ENCODE measurements at regions not wholly inside any gene's neighbourhood (a gene's known extent, or its start where the extent isn't known, plus 50 kb on each side); places are given as distances from the start of the nearest gene placed in this dataset.

- no peaks in the 10 kb centered on the region for H3K36me3 Mint-ChIP-seq
- Histone ChIP-seq H3K27me3 (ENCODE audit: insufficient read depth, low read length) (no peaks in the 10 kb centered on the region), H3K36me3 (ENCODE audit: insufficient read depth, low read length) (no peaks in the 10 kb centered on the region), H3K27ac (ENCODE audit: low read depth, low read length) (no peak overlapping the region), H3K9me3 (ENCODE audit: control insufficient read depth in 1 of 2, low read length in 2 of 2) (no peaks in the 10 kb centered on the region), H3K4me3 (ENCODE audit: low read length in 2 of 2) (no peak overlapping the region), H3K4me1 (ENCODE audit: insufficient read depth, low read length) (no peaks in the 10 kb centered on the region)
- H3K4me1 Mint-ChIP-seq = no peaks in the 10 kb centered on the region
- ChIA-PET CTCF (ENCODE audit: partially characterized antibody) (no interaction called here), POLR2A (ENCODE audit: partially characterized antibody) (no interaction called here)
- intact Hi-C loops (cut with micrococcal nuclease) = no loop called here
- H3K4me3 Mint-ChIP-seq = no peak overlapping the region
- peaks cover 0 to 3% (median 0%) of the 10 kb centered on the region in 8 donors for H3K9me3 Mint-ChIP-seq
- no peak for DNase-seq
- H3K27me3 Mint-ChIP-seq = peaks cover 9 to 15% of the 10 kb centered on the region in 2 donors
- no peak overlapping the region for H3K27ac Mint-ChIP-seq
Observed at GRCh38 chr5:74288038-74288437, 352.5 kb downstream of the ENC1 start.

GRCh38 chr5:74286734-74287695, 353.5 kb downstream of the ENC1 start:
- no peak for DNase-seq
- no peak overlapping the region for H3K27ac Mint-ChIP-seq
- Histone ChIP-seq H3K4me1 (ENCODE audit: insufficient read depth, low read length) (no peaks in the 10 kb centered on the region), H3K27ac (ENCODE audit: low read depth, low read length) (no peak overlapping the region), H3K36me3 (ENCODE audit: insufficient read depth, low read length) (no peaks in the 10 kb centered on the region), H3K27me3 (ENCODE audit: insufficient read depth, low read length) (no peaks in the 10 kb centered on the region), H3K9me3 (ENCODE audit: control insufficient read depth in 1 of 2, low read length in 2 of 2) (no peaks in the 10 kb centered on the region), H3K4me3 (ENCODE audit: low read length in 2 of 2) (no peak overlapping the region)
- no peaks in the 10 kb centered on the region for H3K4me1 Mint-ChIP-seq
- ChIA-PET POLR2A (ENCODE audit: partially characterized antibody) (no interaction called here), CTCF (ENCODE audit: partially characterized antibody) (no interaction called here)
- H3K36me3 Mint-ChIP-seq = no peaks in the 10 kb centered on the region
- peaks cover 0 to 3% (median 0%) of the 10 kb centered on the region in 8 donors for H3K9me3 Mint-ChIP-seq
- peaks cover 9 to 13% of the 10 kb centered on the region in 2 donors for H3K27me3 Mint-ChIP-seq
- intact Hi-C loops (cut with micrococcal nuclease) = no loop called here
- H3K4me3 Mint-ChIP-seq = no peak overlapping the region

GRCh38 chr5:74285675-74286280, 354.8 kb downstream of the ENC1 start:
- Histone ChIP-seq H3K9me3 (ENCODE audit: control insufficient read depth in 1 of 2, low read length in 2 of 2) (no peaks in the 10 kb centered on the region), H3K4me3 (ENCODE audit: low read length in 2 of 2) (no peak overlapping the region), H3K4me1 (ENCODE audit: insufficient read depth, low read length) (no peaks in the 10 kb centered on the region), H3K27ac (ENCODE audit: low read depth, low read length) (no peak overlapping the region), H3K27me3 (ENCODE audit: insufficient read depth, low read length) (no peaks in the 10 kb centered on the region), H3K36me3 (ENCODE audit: insufficient read depth, low read length) (no peaks in the 10 kb centered on the region)
- Mint-ChIP-seq H3K27me3 (peaks cover 9 to 12% of the 10 kb centered on the region in 2 donors), H3K4me3 (no peak overlapping the region), H3K9me3 (peaks cover 0 to 3% (median 0%) of the 10 kb centered on the region in 8 donors), H3K4me1 (no peaks in the 10 kb centered on the region), H3K27ac (no peak overlapping the region), H3K36me3 (no peaks in the 10 kb centered on the region)
- DNase-seq = no peak
- ChIA-PET POLR2A (ENCODE audit: partially characterized antibody) (no interaction called here), CTCF (ENCODE audit: partially characterized antibody) (interaction anchor here (1.0 kb wide), 1 partner anchor 9 kb away, joined by 3 read pairs; no protein-coding TSS in a partner anchor)
- intact Hi-C loops (cut with micrococcal nuclease) = no loop called here

- Histone ChIP-seq H3K4me1 (ENCODE audit: insufficient read depth, low read length) (no peaks in the 10 kb centered on the region), H3K27ac (ENCODE audit: low read depth, low read length) (no peak overlapping the region), H3K36me3 (ENCODE audit: insufficient read depth, low read length) (no peaks in the 10 kb centered on the region), H3K4me3 (ENCODE audit: low read length in 2 of 2) (no peak overlapping the region), H3K27me3 (ENCODE audit: insufficient read depth, low read length) (no peaks in the 10 kb centered on the region), H3K9me3 (ENCODE audit: control insufficient read depth in 1 of 2, low read length in 2 of 2) (no peaks in the 10 kb centered on the region)
- Mint-ChIP-seq H3K4me1 (no peaks in the 10 kb centered on the region), H3K9me3 (peaks cover 0 to 2% (median 0%) of the 10 kb centered on the region in 8 donors), H3K27ac (no peak overlapping the region), H3K4me3 (no peak overlapping the region), H3K36me3 (no peaks in the 10 kb centered on the region), H3K27me3 (peaks cover 4 to 6% of the 10 kb centered on the region in 2 donors)
- intact Hi-C loops (cut with micrococcal nuclease) = no loop called here
- no peak for DNase-seq
- POLR2A ChIA-PET (ENCODE audit: partially characterized antibody) = no interaction called here
- CTCF ChIA-PET (ENCODE audit: partially characterized antibody) = no interaction called here
Observed at GRCh38 chr5:74282490-74282889, 358.0 kb downstream of the ENC1 start.

GRCh38 chr5:74281166-74281565, 359.4 kb downstream of the ENC1 start:
- Mint-ChIP-seq H3K9me3 (peaks cover 0 to 3% (median 0%) of the 10 kb centered on the region in 8 donors), H3K36me3 (no peaks in the 10 kb centered on the region), H3K27me3 (peaks cover 6 to 9% of the 10 kb centered on the region in 2 donors), H3K27ac (no peak overlapping the region), H3K4me3 (no peak overlapping the region), H3K4me1 (no peaks in the 10 kb centered on the region)
- ChIA-PET POLR2A (ENCODE audit: partially characterized antibody) (no interaction called here), CTCF (ENCODE audit: partially characterized antibody) (no interaction called here)
- Histone ChIP-seq H3K27me3 (ENCODE audit: insufficient read depth, low read length) (no peaks in the 10 kb centered on the region), H3K9me3 (ENCODE audit: control insufficient read depth in 1 of 2, low read length in 2 of 2) (no peaks in the 10 kb centered on the region), H3K4me3 (ENCODE audit: low read length in 2 of 2) (no peak overlapping the region), H3K27ac (ENCODE audit: low read depth, low read length) (no peak overlapping the region), H3K36me3 (ENCODE audit: insufficient read depth, low read length) (no peaks in the 10 kb centered on the region), H3K4me1 (ENCODE audit: insufficient read depth, low read length) (no peaks in the 10 kb centered on the region)
- DNase-seq = no peak
- intact Hi-C loops (cut with micrococcal nuclease) = no loop called here

GRCh38 chr5:74280306-74280705, 360.2 kb downstream of the ENC1 start:
- intact Hi-C loops (cut with micrococcal nuclease) = no loop called here
- Mint-ChIP-seq H3K9me3 (peaks cover 0 to 3% (median 0%) of the 10 kb centered on the region in 8 donors), H3K4me1 (no peaks in the 10 kb centered on the region), H3K36me3 (no peaks in the 10 kb centered on the region), H3K27me3 (peaks cover 4 to 9% of the 10 kb centered on the region in 2 donors), H3K4me3 (no peak overlapping the region), H3K27ac (no peak overlapping the region)
- H3K4me3 ChIP-seq (ENCODE audit: low read length in 2 of 2) = no peak overlapping the region
- no peak for DNase-seq
- H3K4me1 ChIP-seq (ENCODE audit: insufficient read depth, low read length) = no peaks in the 10 kb centered on the region
- no peaks in the 10 kb centered on the region for H3K36me3 ChIP-seq (ENCODE audit: insufficient read depth, low read length)
- CTCF ChIA-PET (ENCODE audit: partially characterized antibody) = no interaction called here
- POLR2A ChIA-PET (ENCODE audit: partially characterized antibody) = no interaction called here
- H3K27ac ChIP-seq (ENCODE audit: low read depth, low read length) = no peak overlapping the region
- no peaks in the 10 kb centered on the region for H3K9me3 ChIP-seq (ENCODE audit: control insufficient read depth in 1 of 2, low read length in 2 of 2)
- no peaks in the 10 kb centered on the region for H3K27me3 ChIP-seq (ENCODE audit: insufficient read depth, low read length)

- no peaks in the 10 kb centered on the region for H3K36me3 Mint-ChIP-seq
- H3K9me3 Mint-ChIP-seq = peaks cover 0 to 3% (median 0%) of the 10 kb centered on the region in 8 donors
Observed at GRCh38 chr5:74279244-74279643, 361.3 kb downstream of the ENC1 start.

More at GRCh38 chr5:74279244-74279643, 361.3 kb downstream of the ENC1 start:
- Histone ChIP-seq H3K27me3 (ENCODE audit: insufficient read depth, low read length) (no peaks in the 10 kb centered on the region), H3K27ac (ENCODE audit: low read depth, low read length) (no peak overlapping the region), H3K4me3 (ENCODE audit: low read length in 2 of 2) (no peak overlapping the region), H3K9me3 (ENCODE audit: control insufficient read depth in 1 of 2, low read length in 2 of 2) (no peaks in the 10 kb centered on the region), H3K36me3 (ENCODE audit: insufficient read depth, low read length) (no peaks in the 10 kb centered on the region), H3K4me1 (ENCODE audit: insufficient read depth, low read length) (no peaks in the 10 kb centered on the region)
- DNase-seq = no peak
- H3K27me3 Mint-ChIP-seq = peaks cover 2 to 7% of the 10 kb centered on the region in 2 donors
- ChIA-PET CTCF (ENCODE audit: partially characterized antibody) (no interaction called here), POLR2A (ENCODE audit: partially characterized antibody) (no interaction called here)
- no peaks in the 10 kb centered on the region for H3K4me1 Mint-ChIP-seq
- no peak overlapping the region for H3K4me3 Mint-ChIP-seq
- intact Hi-C loops (cut with micrococcal nuclease) = no loop called here
- H3K27ac Mint-ChIP-seq = no peak overlapping the region

All from CD4-positive, alpha-beta memory T cell (primary cell).